ENCODE measurements at regions not wholly inside any gene's neighbourhood (a gene's known extent, or its start where the extent isn't known, plus 50 kb on each side); places are given as distances from the start of the nearest gene placed in this dataset.

GRCh38 chr2:107634172-107634571, 192.5 kb upstream of the RGPD4 start:
- ChIA-PET CTCF (ENCODE audit: low intra/inter-chr PET ratio) (no interaction called here), POLR2A (no interaction called here)

More at GRCh38 chr2:107634172-107634571, 192.5 kb upstream of the RGPD4 start:
- Histone ChIP-seq H3K36me3 (ENCODE audit: control insufficient read depth, insufficient read depth, low read length) (no peaks in the 10 kb centered on the region; the same call in 2 of the 3 replicates), H3K4me3 (no peak overlapping the region), H3K27me3 (ENCODE audit: control insufficient read depth in 2 of 2, insufficient read depth in 2 of 2, low read length in 2 of 2) (no peaks in the 10 kb centered on the region), H3K9me1 (ENCODE audit: control insufficient read depth, insufficient read depth, low read length) (no peaks in the 10 kb centered on the region), H3K9me3 (replicated peaks; ENCODE audit: control insufficient read depth, insufficient read depth, low read depth, low read length) (peaks cover 7% of the 10 kb centered on the region), H3K79me2 (ENCODE audit: control insufficient read depth, insufficient read depth, low read length) (no peaks in the 10 kb centered on the region), H4K20me1 (replicated peaks; ENCODE audit: control insufficient read depth, insufficient read depth, low read length) (no peaks in the 10 kb centered on the region), H3K27ac (ENCODE audit: extremely low read depth, low read depth, low read length) (peak overlapping the region; percentile 38; the same call in 1 of the 3 replicates), H3K4me1 (replicated peaks in 1 of 2; ENCODE audit: control insufficient read depth in 2 of 2, insufficient read depth in 2 of 2, low read length in 2 of 2) (no peaks in the 10 kb centered on the region), H2AFZ (ENCODE audit: low read depth, low read length) (0 out of 2 replicates have a peak overlapping the region, but pooled peaks have one; percentile 15), H3K9ac (ENCODE audit: insufficient read depth in 1 of 2, low read depth in 2 of 2, low read length in 2 of 2) (no peak overlapping the region), H3K4me2 (ENCODE audit: insufficient read depth, low read length) (no peak overlapping the region)
- intact Hi-C loops (cut with micrococcal nuclease) (no loop called here), in situ Hi-C loops (cut with MboI) (no loop called here)
- TF ChIP-seq DDX20 (tag; IDR thresholded peaks at IDR 0.05; ENCODE audit: low read depth) (0 out of 2 replicates have a peak, but pooled peaks have one; percentile 53), ZNF592 (IDR thresholded peaks at IDR 0.05) (peak; percentile 75), TCF7 (IDR thresholded peaks at IDR 0.05; ENCODE audit: borderline replicate concordance) (no peak), ZBTB34 (CRISPR knock-in tag; IDR thresholded peaks at IDR 0.05) (0 out of 2 replicates have a peak, but pooled peaks have one; percentile 12), ZNF175 (CRISPR knock-in tag; IDR thresholded peaks at IDR 0.05; ENCODE audit: low read depth) (peak; percentile 38; the same call in 1 of the 2 replicates)
- FAIRE-seq (no peak), ATAC-seq (no peak), DNase-seq (ENCODE audit: extremely low read depth in 1 of 4, low spot score in 3 of 4) (no peak)
- no TSS peak for BruUV-seq (replicated peaks)
- WGBS (ENCODE audit: insufficient coverage, low coverage, missing lambda C conversion rate) = 50% methylated on average over 1 of the region's 1 CpG

Data from K562 (cell line).